T-helper 2 cell treated with Interferon-gamma antibody and Interleukin-4, amounts not matched to agents 100 ng/mL and 5 ng/mL, for 36 hours (primary cell): ENCODE measurements at regions not wholly inside any gene's neighbourhood (a gene's known extent, or its start where the extent isn't known, plus 50 kb on each side); places are given as distances from the start of the nearest gene placed in this dataset.

Source experiments
- intact Hi-C: fragments of 100-400 bp; cut with micrococcal nuclease; formaldehyde crosslinking; loops from one replicate; pipeline ENCODE4 v1.15.1; 2023

DNA sequence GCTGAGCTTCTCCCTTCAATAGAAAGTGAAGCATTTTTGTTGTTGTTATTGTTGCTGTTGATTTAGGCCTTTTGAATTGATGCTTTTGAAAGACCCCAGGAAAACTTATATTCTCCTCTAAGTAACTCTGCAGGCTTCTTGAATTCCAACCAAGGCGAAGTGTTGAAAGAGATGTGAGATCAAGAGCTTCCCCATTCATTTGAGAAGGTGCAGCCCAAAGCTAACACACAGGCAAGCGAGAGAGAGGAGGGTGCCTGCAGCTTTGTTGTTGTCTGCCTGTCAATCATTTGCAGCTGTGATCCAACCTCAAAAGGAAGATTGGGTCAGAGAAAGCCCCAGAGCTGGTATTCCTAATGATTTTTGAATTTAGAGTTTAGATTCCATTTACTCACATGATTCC, 963.6 kb upstream of the CNTNAP5 start:
- intact Hi-C loops: no loop called here

DNA sequence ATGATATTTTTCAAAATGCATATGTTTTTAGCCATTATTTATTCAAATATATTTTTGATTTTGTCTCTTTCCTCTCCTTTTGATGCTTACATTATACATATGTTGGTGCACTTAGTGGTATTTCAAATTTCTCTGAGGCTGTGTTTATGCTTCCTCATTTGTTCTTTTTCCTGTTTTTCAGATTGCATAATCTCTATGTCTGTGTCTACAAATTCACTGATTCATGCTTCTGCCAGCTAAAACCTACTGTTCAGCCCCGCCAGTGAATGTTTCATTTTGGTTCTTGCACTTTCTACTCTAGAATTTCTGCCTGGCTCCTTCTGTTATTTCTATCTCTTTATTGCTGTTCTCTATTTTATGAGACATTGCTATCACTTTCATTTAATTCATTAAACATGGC, 951.7 kb upstream of the CNTNAP5 start:
- intact Hi-C loops: no loop called here

DNA sequence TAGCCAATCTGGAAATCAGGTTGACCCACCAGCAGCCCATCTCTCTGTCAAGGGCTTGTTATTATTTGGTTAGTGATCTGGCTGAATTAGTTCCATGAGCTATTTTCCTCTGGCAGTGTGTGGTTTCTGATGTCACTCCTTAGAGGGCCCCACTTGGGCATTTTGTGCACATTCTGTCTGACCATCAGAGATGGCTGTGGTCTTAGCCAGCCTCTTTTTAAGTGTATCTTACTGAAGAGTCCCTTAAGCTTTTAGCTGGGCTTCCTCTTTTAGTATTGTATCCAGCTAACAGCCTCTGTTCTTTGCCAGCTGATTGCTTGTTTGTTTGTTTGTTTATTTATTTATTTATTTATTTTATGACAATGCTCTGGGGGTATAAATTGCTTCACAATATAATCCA, 951.1 kb upstream of the CNTNAP5 start:
- intact Hi-C loops: no loop called here

DNA sequence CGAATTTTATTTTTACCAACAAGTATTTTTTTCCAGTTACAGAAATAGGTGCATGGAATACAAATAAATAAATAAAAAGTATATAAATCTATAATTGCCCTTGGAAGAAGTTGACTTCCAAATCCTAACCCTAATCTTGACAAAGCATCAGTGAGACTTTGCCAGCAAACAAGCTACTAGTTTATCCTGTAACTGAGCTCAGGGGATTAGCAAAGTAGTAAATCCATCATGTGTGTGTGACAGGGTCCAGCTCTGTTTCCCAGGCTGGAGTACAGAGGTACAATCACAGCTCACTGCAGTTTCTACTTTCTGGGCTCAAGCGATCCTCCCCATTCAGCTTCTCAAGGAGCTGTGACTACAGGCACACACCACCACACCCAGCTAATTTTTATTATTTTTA, 948.0 kb upstream of the CNTNAP5 start:
- intact Hi-C loops: no loop called here

DNA sequence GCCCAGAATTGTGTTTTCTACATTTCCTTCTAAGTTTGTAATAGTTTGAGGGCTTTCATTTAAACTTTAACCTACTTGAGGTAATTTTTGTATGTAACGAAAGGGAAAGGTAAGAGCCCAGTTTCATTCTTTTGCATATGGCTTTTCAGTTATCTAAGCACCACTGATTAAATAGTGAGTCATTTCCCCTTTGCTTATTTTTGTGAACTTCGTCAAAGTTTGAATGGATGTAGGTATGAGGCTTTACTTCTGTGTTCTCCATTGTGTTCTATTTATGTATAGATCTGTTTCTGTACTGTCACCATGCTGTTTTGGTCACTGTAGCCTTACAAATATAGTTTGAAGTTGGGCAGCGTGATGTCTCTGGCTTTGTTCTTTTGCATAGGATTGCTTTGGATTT, 944.8 kb upstream of the CNTNAP5 start:
- intact Hi-C loops: no loop called here

DNA sequence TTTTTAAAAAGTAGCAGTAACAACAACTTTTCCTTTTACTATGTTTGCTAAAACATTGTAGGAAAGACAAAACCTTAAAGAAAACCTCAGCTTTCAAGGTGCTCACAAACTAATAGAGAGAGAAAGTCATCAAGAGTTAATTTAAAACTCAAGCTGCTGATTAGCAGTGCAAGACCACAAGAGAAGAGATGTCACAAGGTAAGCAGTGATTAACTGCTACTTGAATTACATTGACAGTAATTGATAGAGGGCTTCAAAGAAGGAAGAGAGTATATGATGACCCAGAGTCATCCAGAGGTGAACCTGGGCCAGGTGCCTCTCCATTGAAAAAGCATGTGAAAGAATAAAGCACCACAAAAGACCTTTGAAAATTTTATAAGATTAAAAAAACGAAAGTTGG, 939.6 kb upstream of the CNTNAP5 start:
- intact Hi-C loops: no loop called here

DNA sequence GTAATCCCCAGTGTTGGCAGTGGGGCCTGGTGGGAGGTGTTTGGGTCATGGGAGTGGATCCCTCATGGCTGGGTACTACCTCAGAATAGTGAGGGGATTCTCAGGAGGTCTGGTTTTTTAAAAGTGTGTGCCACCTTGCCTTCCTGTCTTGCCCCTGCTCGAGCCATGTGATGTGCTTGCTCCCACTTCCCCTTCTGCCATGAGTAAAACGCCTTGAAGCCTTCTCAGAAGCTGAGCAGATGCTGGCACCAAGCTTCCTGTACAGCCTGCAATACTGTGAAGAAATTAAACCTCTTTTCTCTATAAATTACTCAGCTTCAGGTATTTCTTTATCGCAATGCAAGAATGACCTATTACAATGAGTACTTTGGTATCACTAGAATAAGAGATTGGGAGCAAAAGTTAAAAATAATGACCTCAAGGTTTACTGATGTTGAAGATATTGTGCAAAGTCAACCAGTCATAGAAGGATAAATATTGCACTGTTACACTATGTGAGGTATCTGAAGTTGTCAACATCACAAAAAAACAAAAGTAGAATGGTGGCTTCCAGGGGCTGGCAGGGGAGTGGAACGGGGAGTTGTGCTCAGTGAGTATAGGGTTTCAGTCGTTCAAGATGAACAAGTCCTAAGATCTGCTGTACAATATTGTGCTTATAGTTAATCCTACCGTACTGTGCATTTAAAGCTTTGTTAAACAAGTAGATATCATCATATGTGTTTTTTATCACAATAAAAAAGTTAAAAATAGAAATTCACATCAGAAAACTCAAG, 938.3 kb upstream of the CNTNAP5 start:
- intact Hi-C loops: no loop called here

DNA sequence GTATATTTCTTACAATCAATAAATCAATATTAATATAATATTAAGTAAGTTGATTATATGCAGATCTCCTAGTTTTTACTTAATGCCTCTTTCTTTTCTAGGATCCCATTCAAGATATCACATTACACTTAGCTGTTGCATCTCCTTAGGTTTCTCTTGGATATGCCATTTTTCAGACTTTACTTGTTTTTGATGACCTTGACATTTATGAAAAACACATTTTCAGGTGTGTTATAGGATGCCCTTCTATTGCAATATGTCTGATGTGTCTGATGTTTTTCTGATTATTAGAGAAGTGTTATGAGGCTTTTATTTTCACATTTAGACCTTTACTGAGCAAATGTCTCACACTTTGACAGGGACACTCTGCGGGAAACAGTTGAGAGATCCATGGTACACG, 933.6 kb upstream of the CNTNAP5 start:
- intact Hi-C loops: no loop called here

DNA sequence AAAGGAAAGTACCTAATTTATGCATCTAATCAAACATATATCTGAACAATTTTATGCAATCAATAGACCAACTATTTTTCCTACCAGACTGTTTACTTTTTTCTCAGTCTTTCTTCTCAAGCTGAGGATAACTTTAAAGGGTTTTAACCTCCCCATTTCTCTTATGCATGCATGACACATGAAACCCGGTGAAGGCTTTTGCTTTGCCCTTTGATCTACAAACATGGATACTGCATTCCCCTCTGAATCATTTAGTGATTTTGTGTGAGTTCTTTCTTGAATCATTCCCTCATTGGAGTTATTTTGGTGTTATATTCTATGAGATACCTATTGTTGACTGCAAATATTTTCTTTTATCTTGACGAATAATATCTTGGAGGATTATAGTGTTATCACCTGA, 931.9 kb upstream of the CNTNAP5 start:
- intact Hi-C loops: no loop called here

DNA sequence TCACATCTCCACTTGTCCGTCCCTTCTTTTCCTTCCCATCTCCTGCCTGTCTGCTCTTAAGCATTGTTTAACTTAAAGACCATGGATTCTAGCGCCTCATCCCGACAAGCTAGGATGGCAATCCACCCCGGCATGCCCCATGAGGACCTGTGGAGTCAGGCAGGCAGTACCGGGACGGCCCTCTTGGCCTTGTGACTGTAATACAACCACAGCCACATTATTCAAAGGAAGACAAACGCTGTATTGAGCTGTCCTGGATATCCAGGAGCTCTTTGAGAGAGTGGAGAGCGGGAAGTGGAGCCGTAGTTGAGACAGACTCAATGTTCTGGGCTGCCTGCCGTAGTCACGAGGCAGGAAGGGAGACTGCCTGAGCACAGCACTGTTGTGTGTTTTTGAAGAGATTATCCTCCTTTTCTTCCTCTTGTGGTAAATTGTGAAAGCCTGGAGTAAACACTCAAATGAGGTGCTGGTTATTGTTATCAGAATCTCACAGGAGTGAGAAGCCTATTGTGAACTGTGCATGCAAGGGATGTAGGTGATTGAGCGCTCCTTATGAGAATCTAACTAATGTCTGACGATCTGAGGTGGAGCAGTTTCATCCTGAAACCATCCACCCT, 929.8 kb upstream of the CNTNAP5 start:
- intact Hi-C loops: no loop called here

DNA sequence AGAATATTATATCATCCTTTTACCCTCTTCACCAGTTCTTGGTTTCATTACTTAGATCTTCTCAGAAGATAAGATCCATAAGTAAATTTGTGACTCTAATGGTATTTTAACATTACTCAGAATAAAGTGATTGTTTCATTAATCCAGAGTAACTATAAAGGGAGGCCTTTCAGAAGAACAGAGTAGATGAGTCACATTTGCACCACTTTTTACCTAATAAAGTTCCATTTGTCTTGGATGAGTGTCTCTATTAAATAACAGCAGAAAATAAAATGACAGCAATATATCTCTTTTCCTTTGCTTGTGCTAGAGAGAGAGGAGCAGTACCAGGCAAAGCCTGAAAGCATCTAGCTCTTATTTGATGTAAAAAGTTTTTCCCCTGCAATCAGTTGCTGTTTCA, 926.5 kb upstream of the CNTNAP5 start:
- intact Hi-C loops: no loop called here

DNA sequence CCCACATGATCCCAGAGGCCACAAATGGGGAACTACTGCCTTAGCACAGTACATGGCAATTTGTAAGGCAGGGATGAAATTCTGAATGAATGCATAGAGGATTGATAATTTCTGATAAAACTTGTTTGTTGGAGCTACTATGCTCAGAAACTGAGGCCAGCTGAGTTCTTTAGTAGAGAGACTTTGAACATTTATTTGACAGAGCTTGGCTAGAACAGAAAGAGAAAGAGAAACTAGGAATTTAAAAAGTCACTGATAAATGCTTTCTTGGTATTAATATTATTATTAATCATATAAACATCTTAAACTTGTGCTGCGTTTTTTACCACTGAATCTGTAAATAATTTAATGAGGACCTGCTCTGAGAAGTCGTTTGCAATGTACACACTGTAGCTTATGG, 923.7 kb upstream of the CNTNAP5 start:
- intact Hi-C loops: no loop called here

DNA sequence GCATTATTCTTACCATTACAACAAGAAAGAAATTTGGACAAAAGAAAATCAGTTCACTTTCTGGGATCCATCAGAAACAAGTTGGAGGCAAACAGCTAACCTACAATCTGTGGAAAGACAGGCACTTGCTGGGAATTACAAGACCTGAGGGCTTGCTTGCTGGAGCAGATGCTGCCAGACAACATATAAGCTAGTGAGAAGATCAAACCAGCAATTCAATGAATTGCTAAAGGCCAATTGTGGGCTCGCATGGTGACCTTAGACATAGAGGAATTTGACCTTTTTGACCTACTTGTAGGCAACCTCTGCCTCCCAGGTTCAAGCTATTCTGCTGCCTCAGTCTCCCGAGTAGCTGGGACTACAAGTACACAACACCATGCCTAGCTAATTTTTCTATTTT, 921.2 kb upstream of the CNTNAP5 start:
- intact Hi-C loops: no loop called here

DNA sequence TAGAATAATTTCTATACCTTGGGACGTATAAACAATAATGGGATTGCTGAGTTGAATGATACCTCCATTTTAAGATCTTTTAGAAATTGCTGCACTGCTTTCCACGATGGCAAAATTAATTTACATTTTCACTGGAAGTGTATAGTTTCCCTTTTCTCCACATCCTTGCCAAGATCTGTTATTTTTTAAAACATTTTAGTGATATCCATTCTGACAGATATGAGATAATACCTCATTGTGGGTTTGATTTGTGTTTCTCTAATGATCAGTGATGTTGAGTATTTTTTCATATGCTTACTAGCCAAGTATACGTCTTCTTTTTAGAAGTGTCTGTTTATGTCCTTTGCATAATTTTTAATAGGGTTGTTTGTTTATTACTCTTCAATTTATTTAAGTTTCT, 908.5 kb upstream of the CNTNAP5 start:
- intact Hi-C loops: no loop called here

DNA sequence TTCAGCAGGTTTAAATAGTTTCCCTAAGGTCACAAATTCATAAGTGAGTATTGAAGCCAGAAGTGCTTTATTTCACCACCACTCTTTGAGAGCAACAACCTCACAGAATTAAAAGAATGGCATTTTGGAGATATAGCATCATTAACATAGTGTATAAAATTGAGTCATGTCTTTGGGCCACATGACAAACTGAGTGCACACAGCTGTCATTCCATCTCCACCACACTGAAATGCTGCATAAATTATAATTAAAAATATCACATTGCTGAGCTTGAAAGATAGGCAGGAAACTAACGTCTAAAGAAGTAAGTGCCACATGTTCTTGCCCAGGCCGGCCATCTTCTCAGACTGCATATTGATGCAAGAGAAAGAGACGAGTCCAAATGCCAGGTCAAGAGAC, 897.9 kb upstream of the CNTNAP5 start:
- intact Hi-C loops: no loop called here

DNA sequence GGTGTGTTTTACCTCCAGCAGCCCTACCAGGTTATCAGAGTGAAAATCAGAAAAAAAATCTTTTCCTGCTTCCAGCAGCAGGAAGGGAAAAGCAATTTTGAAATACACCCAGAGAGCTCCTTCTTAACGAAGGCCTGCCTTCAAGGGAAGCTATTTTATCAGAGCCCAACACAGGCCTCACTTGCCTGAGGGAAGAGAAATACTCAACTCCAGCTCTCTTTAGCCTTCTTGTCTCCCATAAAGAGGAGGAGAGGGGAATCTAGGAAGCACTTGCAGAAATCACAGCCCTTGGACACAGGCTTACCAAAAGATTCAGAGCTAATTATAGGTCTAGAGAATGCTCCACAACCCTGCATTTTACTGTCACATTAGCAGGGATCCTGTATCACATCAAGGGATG, 896.1 kb upstream of the CNTNAP5 start:
- intact Hi-C loops: no loop called here

DNA sequence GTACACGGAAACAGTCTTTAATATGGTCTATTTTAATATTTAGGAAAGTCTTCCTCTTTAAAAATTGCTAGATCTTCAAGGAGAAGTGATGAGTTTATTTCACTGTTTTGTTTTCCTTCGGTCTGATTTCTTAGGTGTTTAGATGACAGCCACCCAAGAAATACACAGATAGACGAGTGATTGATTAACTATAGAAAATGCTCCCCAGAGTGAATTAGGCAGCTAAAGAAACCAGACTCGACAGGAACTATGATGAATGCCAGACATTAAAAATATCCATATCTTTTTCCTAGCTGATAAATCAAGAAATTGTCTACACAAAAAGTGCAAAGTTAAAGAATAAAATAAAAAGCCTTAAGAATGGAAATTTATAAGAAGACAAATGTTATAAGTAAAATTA, 888.7 kb upstream of the CNTNAP5 start:
- intact Hi-C loops: no loop called here

DNA sequence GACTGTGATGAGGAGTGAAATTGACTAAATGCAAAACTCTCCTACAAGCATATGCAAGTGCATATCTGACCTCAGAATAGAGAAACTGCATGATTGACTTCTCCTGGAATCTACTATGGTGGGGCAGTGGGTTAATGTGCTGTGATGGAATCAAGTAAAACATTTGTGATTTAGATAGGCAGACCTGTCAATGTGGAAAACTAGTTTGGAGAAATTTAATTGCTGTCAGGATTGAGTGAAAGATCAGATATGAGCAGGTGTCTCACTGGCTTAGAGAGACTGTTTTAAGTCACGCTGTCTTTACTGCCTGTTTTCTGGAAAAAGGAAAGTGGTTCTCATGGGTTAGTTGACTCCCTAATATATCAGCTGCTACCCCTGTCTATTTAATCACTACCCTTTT, 881.0 kb upstream of the CNTNAP5 start:
- intact Hi-C loops: no loop called here

DNA sequence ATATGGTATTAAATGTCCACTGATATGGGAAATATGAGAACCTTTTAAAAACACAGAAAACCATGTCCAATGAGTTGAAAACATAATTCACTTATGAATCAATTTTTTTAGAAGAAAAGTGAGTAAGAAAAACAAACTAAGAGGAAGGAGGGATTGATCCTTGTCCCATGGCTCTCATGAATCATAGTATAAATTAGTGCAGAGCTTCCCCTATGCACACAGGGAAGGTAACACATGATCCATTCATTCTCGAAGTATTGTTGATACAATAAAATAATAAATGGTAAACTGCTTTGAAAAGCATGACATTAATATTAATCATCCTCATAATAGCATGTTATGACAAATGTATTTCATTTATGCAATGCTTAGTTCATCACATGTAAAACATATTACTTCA, 872.0 kb upstream of the CNTNAP5 start:
- intact Hi-C loops: no loop called here

DNA sequence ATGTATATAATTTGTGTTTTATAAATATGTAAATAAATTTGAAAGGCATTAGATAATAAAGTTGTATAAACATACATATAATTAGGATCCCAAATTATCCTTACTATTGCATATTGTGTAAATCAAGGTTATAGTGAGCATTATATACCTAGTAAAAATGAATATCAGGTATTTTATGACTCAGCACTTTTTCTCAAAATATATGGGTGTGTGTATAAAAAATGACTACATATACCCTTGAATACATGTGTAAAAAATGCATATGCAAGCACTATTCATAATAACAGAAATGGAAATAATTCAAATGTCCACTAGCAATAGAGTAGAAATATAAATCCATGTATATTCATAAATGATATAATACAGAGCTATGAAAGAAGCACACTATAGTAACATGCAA, 870.9 kb upstream of the CNTNAP5 start:
- intact Hi-C loops: no loop called here

DNA sequence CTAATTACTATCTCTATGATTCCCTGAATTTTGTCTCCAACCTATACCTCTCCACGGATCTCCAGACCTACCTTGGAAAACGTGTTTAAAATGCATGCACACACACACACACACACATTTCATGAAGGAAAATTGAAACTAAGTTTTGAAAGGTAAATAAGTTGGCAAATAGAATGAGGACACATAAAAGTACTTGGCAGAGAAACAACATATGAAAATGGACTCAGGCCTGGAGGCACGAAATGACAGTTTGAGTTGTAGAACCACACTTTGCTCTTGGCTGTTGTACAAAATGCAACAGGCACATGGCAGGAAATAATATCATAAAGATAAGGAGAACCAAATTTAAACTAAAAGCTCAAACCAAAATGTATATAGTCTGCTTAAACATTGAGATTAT, 868.1 kb upstream of the CNTNAP5 start:
- intact Hi-C loops: no loop called here

DNA sequence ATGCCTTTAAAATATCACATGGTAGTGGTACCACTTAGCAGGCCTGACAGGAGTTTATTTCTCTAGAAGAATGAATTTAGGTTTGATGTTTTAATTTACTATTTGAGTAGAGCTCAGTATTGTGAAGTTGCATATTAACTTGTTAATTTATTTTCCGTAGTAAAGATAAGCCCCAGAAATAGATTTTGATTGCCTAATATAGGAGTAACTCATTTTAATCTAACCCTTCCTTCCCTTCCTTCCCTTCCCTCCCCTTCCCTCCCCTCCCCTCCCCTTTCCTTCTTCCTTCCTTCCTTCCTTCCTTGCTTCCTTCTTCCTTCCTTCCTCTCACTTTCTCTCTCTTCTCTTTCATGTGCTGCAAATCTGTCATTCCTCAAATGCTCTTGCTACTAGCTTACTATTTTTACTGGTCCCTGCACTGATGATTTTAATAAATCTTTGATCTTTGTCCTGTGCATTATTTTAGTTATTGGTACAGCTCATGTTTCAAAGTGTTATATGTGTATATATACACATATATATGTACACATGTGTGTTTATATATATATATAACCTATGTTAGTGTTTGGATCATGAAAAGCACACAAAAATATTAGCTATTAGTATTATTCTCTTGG, 862.6 kb upstream of the CNTNAP5 start:
- intact Hi-C loops: no loop called here

DNA sequence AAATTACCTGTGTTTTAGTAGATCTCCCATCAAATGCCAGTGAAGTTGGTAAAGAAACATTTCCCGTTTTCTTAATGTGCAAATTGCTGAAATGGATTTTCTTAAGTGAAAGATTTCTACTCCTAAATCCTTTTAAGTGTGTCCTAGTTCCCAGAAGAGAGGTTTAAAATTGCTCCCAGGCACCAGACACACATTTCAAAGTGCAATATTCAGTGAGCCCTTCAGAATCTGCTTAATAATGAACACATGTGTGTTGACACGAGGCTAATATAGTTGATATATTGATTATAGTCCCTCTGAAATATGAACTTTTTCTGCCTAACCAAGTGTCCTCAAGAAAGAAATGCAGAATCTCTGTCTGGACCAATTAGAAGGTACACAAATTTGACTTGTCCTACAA, 861.7 kb upstream of the CNTNAP5 start:
- intact Hi-C loops: no loop called here
